NCI-H510A treated with DMSO at 0.1 percent for 48 hours (cell line): ENCODE measurements at regions not wholly inside any gene's neighbourhood (a gene's known extent, or its start where the extent isn't known, plus 50 kb on each side); places are given as distances from the start of the nearest gene placed in this dataset.

ENCODE experiments used
- DNase-seq: peaks from one replicate; lab custom pipeline; 2025; lab: John Stamatoyannopoulos, UW

GRCh38 chr1:117809764-117810163 is 119.7 kb downstream of the GDAP2 start:
- no peak for DNase-seq

GRCh38 chr1:117810553-117810952 is 118.9 kb downstream of the GDAP2 start:
- DNase-seq: no peak

GRCh38 chr1:117812869-117813511 is 116.4 kb downstream of the GDAP2 start:
- DNase-seq: no peak
